ENCODE measurements at regions not wholly inside any gene's neighbourhood (a gene's known extent, or its start where the extent isn't known, plus 50 kb on each side); places are given as distances from the start of the nearest gene placed in this dataset.

DNA sequence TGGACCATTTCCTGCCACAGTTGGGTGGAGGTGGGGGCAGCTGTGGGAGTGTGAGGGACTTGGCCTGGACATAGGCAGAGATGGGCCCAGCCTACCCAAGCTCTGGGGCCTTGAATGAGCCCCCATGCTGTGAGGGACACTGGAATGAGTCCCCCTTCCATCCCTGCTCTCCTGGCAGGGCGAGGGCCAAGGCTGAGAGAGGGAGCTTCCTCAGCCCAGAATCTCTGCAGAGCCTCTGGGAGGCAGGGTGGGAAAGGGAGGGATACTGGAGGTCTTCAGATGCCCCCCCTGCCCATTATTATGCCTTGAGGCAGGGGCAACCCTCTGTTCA is 124.5 kb upstream of the PJA1 start:
- TF ChIP-seq, protein P1, sequence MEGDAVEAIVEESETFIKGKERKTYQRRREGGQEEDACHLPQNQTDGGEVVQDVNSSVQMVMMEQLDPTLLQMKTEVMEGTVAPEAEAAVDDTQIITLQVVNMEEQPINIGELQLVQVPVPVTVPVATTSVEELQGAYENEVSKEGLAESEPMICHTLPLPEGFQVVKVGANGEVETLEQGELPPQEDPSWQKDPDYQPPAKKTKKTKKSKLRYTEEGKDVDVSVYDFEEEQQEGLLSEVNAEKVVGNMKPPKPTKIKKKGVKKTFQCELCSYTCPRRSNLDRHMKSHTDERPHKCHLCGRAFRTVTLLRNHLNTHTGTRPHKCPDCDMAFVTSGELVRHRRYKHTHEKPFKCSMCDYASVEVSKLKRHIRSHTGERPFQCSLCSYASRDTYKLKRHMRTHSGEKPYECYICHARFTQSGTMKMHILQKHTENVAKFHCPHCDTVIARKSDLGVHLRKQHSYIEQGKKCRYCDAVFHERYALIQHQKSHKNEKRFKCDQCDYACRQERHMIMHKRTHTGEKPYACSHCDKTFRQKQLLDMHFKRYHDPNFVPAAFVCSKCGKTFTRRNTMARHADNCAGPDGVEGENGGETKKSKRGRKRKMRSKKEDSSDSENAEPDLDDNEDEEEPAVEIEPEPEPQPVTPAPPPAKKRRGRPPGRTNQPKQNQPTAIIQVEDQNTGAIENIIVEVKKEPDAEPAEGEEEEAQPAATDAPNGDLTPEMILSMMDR (IDR thresholded peaks at IDR 0.05) = no peak

DNA sequence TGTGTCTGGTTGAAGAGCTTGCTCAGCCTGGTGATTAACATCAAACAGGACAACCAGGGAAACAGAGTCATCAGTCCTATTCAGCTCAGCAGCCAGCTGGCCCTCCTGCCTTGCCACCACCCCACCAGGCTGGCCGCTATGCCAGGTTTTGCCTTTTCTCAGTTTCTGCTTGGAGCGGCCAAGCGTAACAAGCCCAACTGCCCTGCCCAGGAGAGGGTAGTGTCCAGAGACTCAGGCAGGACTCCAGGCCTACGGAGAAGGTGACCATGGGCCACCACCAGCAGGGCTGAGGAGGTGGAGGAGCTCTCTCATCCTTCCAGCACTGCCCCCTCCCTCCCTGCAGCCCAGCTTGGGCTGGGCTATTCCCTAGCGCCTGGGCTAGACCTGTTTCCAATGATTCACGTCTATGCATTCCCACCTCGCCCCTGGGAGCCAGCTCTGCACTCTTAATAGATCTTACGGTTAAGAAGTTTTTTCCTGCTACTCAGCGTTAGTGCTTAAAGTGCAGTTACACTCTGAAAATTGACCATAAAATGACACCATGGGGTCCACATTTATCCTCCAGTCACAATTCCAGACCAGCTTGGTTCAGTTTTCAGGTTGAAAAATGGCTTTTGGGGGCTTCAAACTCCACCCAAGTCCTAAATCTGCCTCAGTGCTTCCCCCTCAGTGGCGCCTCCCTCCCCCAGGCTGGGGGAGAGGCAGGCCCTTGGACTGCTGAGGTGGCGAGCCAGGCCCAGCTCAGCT is 124.0 kb upstream of the PJA1 start:
- TF ChIP-seq, protein P1 (IDR thresholded peaks at IDR 0.05) = no peak

DNA sequence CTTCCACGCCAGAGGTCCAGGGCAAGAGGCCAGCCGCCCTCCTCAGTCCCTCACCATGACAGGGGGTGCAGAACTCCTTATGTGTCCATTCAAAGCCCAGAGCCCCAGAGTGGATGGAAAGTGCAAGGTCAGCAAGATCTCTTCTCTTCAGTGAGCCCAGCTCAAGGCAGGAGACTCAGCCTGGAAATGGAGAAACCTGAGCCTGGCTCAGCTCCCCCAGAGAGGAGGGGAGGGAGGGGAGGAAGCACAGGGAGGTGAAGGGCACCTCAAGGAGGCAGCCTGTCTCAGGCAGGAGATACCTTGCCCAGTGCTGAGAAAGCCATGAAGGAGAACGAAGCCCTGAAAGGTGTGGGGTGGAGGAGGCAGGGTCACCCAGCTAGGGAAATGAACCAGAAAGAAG is 121.8 kb upstream of the PJA1 start:
- TF ChIP-seq, protein P1 (IDR thresholded peaks at IDR 0.05) = no peak

DNA sequence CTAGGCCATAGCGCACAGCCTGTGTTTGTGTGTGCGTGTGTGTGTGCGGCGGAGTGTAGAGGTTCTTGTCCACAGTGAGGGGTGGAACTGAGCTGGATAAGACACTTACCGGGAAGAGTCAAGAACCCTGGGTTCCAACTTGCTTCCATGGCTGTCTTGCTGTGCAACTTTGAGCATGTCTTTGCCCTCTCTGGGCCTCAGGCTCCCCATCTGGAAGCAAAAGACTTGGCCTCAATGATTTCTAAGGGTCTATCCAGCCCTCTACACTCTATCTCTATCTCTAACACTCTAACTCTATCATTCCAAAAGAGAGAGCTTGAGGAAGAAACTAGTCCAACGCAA is 121.3 kb upstream of the PJA1 start:
- TF ChIP-seq, protein P1 (IDR thresholded peaks at IDR 0.05) = no peak

DNA sequence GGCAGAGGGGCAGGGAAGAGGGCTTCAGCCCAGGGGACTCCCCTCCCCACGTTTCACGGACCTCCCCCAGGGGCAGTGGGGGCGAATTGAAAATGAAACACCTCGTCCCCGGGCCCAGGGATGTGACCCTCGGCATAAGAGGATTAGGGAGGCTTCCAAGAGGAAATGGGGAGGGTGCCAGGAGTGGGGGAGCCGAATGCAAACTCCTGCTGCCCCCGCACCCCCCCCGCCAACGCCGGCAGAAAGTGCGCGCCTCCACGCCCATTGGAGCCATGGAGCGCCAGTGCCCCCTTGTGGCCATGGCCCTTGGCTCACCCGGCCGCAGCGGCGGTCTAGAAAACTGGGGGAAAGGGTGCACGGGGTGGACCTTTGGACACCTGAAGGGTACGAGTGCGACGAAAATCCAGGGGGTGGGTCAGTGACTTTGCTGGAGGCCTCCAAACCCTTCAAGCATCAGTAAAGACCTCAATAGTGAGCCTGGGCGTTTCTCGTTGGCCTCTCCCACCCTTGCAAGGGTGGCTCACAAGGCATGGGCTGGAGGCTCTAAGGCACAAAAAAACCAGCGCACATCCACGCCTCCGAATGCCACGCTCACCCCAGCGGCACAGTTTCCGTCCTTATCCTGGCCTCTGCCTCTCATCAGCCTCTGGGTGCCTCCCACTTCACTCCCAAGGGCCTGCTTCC is 120.8 kb upstream of the PJA1 start:
- TF ChIP-seq, protein P1 (IDR thresholded peaks at IDR 0.05) = peak; percentile 77

DNA sequence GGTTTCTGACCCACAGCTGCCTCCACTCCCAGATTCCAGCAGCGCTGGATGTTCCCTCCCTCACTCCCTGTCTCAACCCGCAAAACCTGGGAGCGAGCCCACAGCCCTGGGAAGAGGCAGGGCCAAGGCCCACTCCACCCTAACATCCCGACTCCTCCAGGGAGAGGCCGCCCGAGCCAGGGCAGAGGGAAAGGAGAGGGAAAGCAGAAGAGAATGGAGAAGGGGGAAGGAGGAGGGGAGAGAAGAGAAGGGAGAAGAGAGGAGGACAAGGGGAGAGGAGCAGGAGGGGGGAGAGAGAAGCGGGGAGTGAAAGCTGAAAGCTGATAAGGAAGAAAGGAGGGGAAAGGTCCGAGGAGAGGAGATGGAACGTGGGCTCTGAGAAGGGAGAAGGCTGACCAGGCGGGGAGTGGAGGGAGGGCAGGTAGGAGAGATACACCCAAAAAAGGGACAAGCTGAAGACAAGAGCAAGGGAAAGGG is 120.2 kb upstream of the PJA1 start:
- TF ChIP-seq, protein P1 (IDR thresholded peaks at IDR 0.05) = no peak

DNA sequence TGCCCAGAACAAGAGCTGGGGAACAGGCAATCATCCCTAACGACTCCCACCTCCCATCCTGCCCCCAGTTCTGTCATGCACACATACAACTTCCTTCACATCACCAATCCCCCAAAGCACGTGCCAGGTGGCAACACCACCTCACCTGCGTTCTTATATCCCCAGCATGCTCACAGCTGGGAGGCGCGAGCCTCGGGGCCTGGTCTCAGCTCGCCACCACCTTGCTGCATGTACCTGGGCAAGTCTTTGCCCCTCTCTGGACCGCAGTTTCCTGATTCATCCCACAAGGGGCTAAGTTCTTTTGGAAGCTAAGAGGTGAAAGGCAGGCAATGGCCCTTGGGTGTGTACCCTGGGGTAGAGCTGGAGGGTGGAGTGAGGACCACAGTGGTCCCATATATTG is 119.2 kb upstream of the PJA1 start:
- TF ChIP-seq, protein P1 (IDR thresholded peaks at IDR 0.05) = no peak
